Keratinocyte (primary cell): ENCODE measurements at regions not wholly inside any gene's neighbourhood (a gene's known extent, or its start where the extent isn't known, plus 50 kb on each side); places are given as distances from the start of the nearest gene placed in this dataset.

Experiments used
- EZH2 ChIP-seq: IDR thresholded peaks from one replicate; pipeline ENCODE4 v1.6.1; 2012; ENCODE audit warnings: inconsistent platforms, mild to moderate bottlenecking, low read length, moderate library complexity
- TF ChIP-seq, protein P1 (sequence below), 3 experiments: IDR thresholded peaks in 1 of 3; conservative IDR thresholded peaks in 1 of 3; optimal IDR thresholded peaks in 1 of 3; 2 replicates in 2 of 3; 3 replicates in 1 of 3; pipeline versions ENCODE3 to v1.5.1; 2011; ENCODE audit warnings: low read length in 3 of 3, mild to moderate bottlenecking in 3 of 3, moderate library complexity in 2 of 3, control low read depth in 1 of 3, inconsistent platforms in 1 of 3; ENCODE audit not compliant: insufficient read depth in 2 of 3; ENCODE audit errors: extremely low read depth in 1 of 3

DNA sequence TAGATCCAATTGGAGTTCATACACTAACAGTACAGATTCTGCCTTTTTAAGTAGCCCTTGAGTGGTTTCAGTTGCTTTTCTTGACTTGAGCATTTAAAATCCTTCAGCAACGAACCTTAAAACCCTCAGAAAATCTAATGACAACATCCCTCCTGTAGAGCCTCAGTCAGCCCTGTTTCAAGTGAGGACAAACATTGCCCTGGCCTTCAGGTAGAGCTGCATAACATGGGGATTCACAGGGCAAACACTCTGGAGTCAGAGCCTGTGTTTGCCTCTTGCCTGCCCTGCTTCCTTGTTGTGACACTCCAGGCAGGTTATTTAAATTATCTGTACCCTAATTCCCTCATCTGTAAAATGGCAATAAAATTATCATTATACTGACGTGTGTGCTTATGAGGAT is 96.1 kb upstream of the KCNA3 start:
- TF ChIP-seq EZH2, result no peak
- TF ChIP-seq, protein P1, sequence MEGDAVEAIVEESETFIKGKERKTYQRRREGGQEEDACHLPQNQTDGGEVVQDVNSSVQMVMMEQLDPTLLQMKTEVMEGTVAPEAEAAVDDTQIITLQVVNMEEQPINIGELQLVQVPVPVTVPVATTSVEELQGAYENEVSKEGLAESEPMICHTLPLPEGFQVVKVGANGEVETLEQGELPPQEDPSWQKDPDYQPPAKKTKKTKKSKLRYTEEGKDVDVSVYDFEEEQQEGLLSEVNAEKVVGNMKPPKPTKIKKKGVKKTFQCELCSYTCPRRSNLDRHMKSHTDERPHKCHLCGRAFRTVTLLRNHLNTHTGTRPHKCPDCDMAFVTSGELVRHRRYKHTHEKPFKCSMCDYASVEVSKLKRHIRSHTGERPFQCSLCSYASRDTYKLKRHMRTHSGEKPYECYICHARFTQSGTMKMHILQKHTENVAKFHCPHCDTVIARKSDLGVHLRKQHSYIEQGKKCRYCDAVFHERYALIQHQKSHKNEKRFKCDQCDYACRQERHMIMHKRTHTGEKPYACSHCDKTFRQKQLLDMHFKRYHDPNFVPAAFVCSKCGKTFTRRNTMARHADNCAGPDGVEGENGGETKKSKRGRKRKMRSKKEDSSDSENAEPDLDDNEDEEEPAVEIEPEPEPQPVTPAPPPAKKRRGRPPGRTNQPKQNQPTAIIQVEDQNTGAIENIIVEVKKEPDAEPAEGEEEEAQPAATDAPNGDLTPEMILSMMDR (optimal IDR thresholded peaks at IDR 0.05 in 1 of 3, IDR thresholded peaks at IDR 0.05 in 1 of 3, conservative IDR thresholded peaks at IDR 0.05 in 1 of 3; ENCODE audit: extremely low read depth in 1 of 3, insufficient read depth in 2 of 3, low read length in 3 of 3), result no peak
